ENCODE measurements at regions not wholly inside any gene's neighbourhood (a gene's known extent, or its start where the extent isn't known, plus 50 kb on each side); places are given as distances from the start of the nearest gene placed in this dataset.

GRCh38 chr3:194225418-194225812, 89.5 kb downstream of the HES1 start:
- TF ChIP-seq POLR2A (IDR thresholded peaks at IDR 0.05; ENCODE audit: low read depth, low read length) (no peak), PAX5 (IDR thresholded peaks at IDR 0.05; ENCODE audit: insufficient read depth, low read length, severe bottlenecking) (no peak), POLR2AphosphoS5 (IDR thresholded peaks at IDR 0.05; ENCODE audit: low read depth, low read length) (no peak), SPI1 (IDR thresholded peaks at IDR 0.05; ENCODE audit: low read depth, low read length) (no peak)

Data from GM12891 (cell line).